ENCODE measurements at regions not wholly inside any gene's neighbourhood (a gene's known extent, or its start where the extent isn't known, plus 50 kb on each side); places are given as distances from the start of the nearest gene placed in this dataset.

GRCh38 chr4:3679071-3679825, 86.9 kb upstream of the ADRA2C start:
- TF ChIP-seq EZH2phosphoT487 (IDR thresholded peaks at IDR 0.05; ENCODE audit: insufficient read depth, low read depth), result no peak
- no peak for TF ChIP-seq EZH2 (IDR thresholded peaks at IDR 0.05; ENCODE audit: insufficient read depth, poor library complexity, severe bottlenecking)

All from GM23248 (cell line).